ENCODE measurements at regions not wholly inside any gene's neighbourhood (a gene's known extent, or its start where the extent isn't known, plus 50 kb on each side); places are given as distances from the start of the nearest gene placed in this dataset.

GRCh38 chr2:19762959-19763605, 138.7 kb downstream of the TTC32 start:
- no peak overlapping the region for H3K27ac ChIP-seq (ENCODE audit: low read depth, low read length)
- H3F3A ChIP-seq (ENCODE audit: control insufficient read depth, insufficient read depth) = no peaks in the 10 kb centered on the region
- no peaks in the 10 kb centered on the region for H3K9me3 ChIP-seq (ENCODE audit: control insufficient read depth, insufficient read depth, low read length)
- H3K36me3 ChIP-seq (ENCODE audit: control insufficient read depth, low read length) = no peaks in the 10 kb centered on the region
- no peaks in the 10 kb centered on the region for H3K27me3 ChIP-seq (ENCODE audit: control insufficient read depth, low read length)
- no peaks in the 10 kb centered on the region for H3K9me2 ChIP-seq (replicated peaks; ENCODE audit: control insufficient read depth, low read length)
- no peaks in the 10 kb centered on the region for H3K79me2 ChIP-seq (ENCODE audit: control insufficient read depth, low read length)
- H3K4me1 ChIP-seq (ENCODE audit: control insufficient read depth, low read length) = no peaks in the 10 kb centered on the region
- no peak for TF ChIP-seq EZH2phosphoT487 (IDR thresholded peaks at IDR 0.05; ENCODE audit: borderline replicate concordance, low read length)
- TF ChIP-seq CTCF (IDR thresholded peaks at IDR 0.05; ENCODE audit: low read depth, low read length, poor library complexity, severe bottlenecking) = no peak
- no peak overlapping the region for H3K4me2 ChIP-seq (ENCODE audit: low read length)
- no peaks in the 10 kb centered on the region for H4K20me1 ChIP-seq (ENCODE audit: control insufficient read depth, insufficient read depth, low read depth, low read length)
- no peak overlapping the region for H3K4me3 ChIP-seq (ENCODE audit: low read length)

- TF ChIP-seq CTCF (IDR thresholded peaks at IDR 0.05; ENCODE audit: low read depth, low read length, poor library complexity, severe bottlenecking) (no peak), EZH2phosphoT487 (IDR thresholded peaks at IDR 0.05; ENCODE audit: borderline replicate concordance, low read length) (no peak)
- H3K36me3 ChIP-seq (ENCODE audit: control insufficient read depth, low read length) = no peaks in the 10 kb centered on the region
- no peaks in the 10 kb centered on the region for H3K4me1 ChIP-seq (ENCODE audit: control insufficient read depth, low read length)
- no peak overlapping the region for H3K4me2 ChIP-seq (ENCODE audit: low read length)
- no peaks in the 10 kb centered on the region for H3F3A ChIP-seq (ENCODE audit: control insufficient read depth, insufficient read depth)
- no peaks in the 10 kb centered on the region for H3K9me3 ChIP-seq (ENCODE audit: control insufficient read depth, insufficient read depth, low read length)
- H4K20me1 ChIP-seq (ENCODE audit: control insufficient read depth, insufficient read depth, low read depth, low read length) = no peaks in the 10 kb centered on the region
- no peaks in the 10 kb centered on the region for H3K9me2 ChIP-seq (replicated peaks; ENCODE audit: control insufficient read depth, low read length)
- no peaks in the 10 kb centered on the region for H3K27me3 ChIP-seq (ENCODE audit: control insufficient read depth, low read length)
- no peak overlapping the region for H3K4me3 ChIP-seq (ENCODE audit: low read length)
- H3K27ac ChIP-seq (ENCODE audit: low read depth, low read length) = no peak overlapping the region
- no peaks in the 10 kb centered on the region for H3K79me2 ChIP-seq (ENCODE audit: control insufficient read depth, low read length)
Observed at GRCh38 chr2:19762142-19762541, 139.6 kb downstream of the TTC32 start.

- Histone ChIP-seq H3K79me2 (ENCODE audit: control insufficient read depth, low read length) (no peaks in the 10 kb centered on the region), H3K4me3 (ENCODE audit: low read length) (no peak overlapping the region), H3K27me3 (ENCODE audit: control insufficient read depth, low read length) (no peaks in the 10 kb centered on the region), H3K4me2 (ENCODE audit: low read length) (no peak overlapping the region), H3F3A (ENCODE audit: control insufficient read depth, insufficient read depth) (no peaks in the 10 kb centered on the region), H3K4me1 (ENCODE audit: control insufficient read depth, low read length) (no peaks in the 10 kb centered on the region), H3K9me3 (ENCODE audit: control insufficient read depth, insufficient read depth, low read length) (no peaks in the 10 kb centered on the region), H3K27ac (ENCODE audit: low read depth, low read length) (no peak overlapping the region), H3K36me3 (ENCODE audit: control insufficient read depth, low read length) (no peaks in the 10 kb centered on the region), H3K9me2 (replicated peaks; ENCODE audit: control insufficient read depth, low read length) (no peaks in the 10 kb centered on the region), H4K20me1 (ENCODE audit: control insufficient read depth, insufficient read depth, low read depth, low read length) (no peaks in the 10 kb centered on the region)
- TF ChIP-seq CTCF (IDR thresholded peaks at IDR 0.05; ENCODE audit: low read depth, low read length, poor library complexity, severe bottlenecking) = no peak
Observed at GRCh38 chr2:19759880-19760279, 141.9 kb downstream of the TTC32 start.

Measured in DOHH2 (cell line).